GM21825 (cell line): ENCODE measurements at regions not wholly inside any gene's neighbourhood (a gene's known extent, or its start where the extent isn't known, plus 50 kb on each side); places are given as distances from the start of the nearest gene placed in this dataset.
A peak's percentile ranks its signal among the peaks of the same experiment; 100 is the strongest.

Experiments used
- ATAC-seq: cut with Tn5 transposase; IDR thresholded peaks from one replicate; pipeline ENCODE4 v1.9.1; 2021; ENCODE audit warnings: mild to moderate bottlenecking, moderate library complexity; ENCODE audit not compliant: unreplicated experiment

DNA sequence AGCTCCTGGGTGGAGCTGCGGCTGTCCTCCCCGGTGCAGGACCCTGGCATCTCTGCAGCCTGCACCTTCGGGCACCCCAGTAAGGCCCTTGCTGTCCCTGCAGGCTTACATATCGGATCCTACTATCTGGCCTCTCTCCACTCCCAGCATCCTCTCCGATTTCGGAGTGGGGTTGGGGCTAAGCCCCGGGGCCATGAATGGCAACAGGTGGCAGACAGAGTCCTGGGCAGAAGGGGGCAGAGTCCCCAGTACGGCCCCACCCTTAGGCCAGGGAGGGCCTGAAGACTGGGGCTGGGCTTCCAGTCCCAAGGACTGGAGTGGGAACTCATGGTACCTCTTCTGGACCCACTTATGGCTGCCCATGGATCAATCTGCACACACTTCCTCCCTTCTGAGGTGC lies 180.4 kb upstream of the MC4R start:
- ATAC-seq = no peak

DNA sequence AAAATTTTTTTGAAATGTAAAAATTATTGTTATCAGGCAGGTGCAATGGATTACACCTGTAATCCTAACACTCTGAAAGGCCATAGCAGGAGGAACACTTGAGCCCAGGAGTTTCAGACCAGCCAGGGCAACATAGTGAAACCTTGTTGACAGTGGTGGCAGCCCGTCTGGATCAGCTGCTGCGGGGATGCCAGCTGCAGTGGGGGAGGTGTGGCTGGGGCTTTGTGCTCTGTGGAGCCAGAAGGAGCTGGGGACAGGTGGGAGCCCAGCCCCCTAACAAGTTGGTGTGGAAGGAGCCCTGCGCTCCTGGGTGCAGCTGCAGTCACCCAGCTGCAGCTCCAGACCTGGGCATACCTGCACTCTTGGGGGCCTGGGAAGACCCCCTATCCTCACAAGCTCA lies 182.4 kb upstream of the MC4R start:
- no peak for ATAC-seq

DNA sequence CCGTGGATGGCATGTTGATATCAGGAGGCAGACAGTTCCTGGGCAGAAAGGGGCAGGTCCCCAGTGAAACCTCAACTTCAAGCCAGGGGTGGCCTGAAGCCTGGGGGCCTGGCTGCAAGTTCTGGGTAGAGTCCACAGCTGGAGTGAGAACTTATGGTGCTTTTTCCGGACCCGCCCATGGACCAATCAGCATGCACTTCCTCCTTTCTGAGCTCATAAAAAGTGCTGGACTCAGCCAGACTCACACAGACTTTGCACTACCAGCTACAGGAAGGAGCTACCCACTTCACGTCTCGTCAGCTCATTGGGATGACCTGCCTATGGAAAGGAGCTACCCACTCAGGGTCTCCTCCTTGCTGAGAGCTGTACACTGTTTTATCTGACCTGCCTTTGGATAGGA lies 183.1 kb upstream of the MC4R start:
- no peak for ATAC-seq

DNA sequence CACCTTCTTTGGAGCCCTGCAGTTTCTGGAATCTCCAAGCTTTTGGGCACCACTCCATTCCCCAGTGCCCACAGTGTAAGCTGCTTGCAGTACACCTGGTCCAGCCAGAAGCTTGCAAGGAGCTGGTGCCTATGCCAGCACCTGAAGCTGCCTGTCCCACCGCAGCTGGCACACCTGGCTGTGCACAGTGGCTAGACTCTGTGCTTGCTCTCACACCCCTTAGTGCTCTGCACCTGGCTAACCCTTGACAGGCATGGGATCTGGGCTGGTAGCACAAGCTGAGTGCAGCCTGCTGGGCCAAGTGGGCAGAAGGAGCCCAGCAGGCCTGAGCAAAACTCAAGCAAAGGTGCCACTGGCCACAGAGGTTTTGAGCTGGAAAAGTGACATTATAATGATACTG lies 183.8 kb upstream of the MC4R start:
- ATAC-seq = no peak

DNA sequence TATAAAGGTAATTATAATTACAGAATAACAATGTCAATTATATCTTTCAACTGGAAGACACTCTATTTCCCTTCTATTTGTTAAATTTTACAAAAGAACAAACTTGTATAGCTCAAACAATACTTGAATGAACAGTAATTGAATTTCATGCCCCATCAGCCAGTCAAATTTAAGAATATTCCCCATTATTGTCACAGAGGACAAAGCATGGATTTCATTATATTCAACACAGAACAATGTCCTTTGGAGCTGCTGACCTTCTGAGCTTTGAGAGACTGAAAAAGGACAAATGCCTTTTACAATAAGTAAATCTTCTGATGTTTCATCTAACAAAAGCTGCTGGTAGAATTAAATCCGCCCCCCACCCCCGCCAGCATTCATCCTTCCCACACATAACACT lies 187.5 kb upstream of the MC4R start:
- no peak for ATAC-seq

DNA sequence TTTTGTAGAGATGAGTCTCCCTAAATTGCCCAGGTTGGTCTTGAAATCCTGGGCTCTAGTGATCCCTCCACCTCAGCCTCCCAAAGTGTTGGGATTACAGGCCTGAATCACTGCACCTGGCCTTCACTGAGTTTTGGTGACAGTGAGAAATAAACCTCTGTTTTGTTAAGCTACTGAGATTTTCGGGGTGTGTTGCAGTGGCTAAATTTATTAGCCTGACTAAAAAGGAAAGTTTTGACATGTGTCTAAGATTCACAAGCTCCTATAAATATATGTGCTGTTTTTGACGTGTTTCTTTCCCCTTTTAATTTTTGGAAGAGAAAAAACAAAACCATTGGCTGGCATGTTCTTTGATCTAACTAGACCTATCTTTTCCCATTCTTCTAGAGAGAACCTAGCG lies 190.5 kb upstream of the MC4R start:
- no peak for ATAC-seq

DNA sequence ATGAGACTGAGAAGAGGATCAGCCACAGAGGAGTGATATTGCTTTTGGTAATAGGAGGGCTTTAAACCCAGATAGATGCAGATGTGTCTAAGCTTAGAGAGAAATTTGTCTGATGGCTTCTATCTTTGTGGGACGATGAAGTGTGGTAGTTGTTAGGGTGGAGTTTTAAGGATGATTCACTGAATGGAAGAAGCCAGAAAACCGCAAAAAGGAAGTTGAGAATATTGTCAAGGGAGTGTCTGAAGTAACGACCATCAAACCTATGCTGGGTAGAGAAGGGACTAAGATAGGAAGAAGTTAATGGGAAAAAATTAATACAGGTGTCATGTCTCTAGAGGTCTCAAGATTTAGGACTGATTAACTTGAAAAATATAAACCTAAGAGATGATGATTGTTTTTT lies 195.6 kb upstream of the MC4R start:
- ATAC-seq = no peak

DNA sequence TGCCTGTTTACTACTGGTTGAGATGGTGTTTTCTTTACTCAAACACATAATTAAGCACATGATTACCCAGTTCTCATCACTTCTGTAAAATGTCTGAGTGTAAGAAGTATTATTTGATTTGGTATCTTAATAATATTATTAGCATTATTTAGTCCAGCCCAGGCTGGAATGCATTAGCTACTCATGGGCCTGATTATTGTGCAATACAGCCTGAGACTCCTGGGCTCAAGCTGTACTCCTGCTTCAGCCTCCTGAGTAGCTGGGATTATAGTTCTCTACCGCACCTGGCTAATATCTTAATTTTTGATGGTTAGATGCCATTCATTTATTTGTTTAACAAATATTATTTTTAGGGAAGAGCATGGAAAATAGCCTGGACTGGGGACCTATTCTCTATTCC lies 197.6 kb upstream of the MC4R start:
- no peak for ATAC-seq

DNA sequence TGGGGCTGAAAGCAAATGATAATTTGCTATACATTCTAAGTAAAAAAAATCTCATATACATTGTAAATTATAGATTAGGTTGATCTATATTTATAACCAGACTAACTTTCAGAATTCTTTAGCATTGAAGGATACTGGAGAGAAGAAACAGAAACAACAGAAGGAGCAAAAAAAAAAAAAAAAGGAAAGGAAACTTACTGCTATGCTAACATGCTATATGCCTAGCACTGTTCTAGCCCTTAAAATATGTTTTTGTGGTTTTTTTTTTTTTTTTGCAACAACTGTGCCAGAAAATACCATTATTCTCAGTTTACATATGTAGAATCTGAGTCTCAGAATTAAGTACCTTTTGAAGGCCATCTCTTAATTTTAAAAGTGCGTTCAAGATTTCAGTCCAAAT lies 204.9 kb upstream of the MC4R start:
- no peak for ATAC-seq

DNA sequence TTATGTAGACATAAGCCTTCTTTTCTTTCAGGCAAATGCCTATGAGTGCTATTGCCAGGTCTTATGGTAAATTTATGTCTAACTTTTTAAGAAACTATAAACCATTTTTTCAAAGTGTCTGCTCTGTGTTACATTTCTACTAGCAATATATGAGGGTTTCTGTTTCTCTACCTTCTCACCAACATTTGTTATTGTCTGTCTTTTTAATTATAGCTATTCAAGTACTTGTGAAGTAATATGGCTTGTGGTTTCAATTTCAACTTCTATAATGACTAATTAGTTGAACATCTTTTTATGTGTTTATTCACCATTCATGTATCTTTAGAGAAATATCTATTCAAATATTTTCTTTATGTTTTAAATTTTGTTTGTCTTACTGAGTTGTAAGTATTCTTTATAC lies 213.1 kb upstream of the MC4R start:
- ATAC-seq = no peak

DNA sequence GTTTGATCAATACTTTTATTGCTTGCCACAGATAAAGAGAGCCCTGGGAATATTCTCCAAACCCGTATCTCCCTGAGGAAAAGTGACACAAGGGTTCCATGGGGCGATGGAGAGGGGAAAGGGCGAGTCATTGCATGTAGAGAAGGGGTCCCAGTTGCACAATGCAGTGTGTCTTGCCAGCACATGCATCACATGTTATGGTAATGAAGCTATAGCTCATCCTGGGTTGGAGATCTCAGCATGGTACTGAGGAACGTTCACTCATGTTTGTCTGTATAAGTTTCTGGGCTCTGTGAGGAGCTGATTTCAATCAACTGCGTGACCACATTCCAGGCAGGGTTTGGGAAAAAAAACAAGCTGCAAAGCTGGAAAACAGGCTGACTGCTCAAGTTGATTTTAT lies 220.7 kb upstream of the MC4R start:
- ATAC-seq = no peak

DNA sequence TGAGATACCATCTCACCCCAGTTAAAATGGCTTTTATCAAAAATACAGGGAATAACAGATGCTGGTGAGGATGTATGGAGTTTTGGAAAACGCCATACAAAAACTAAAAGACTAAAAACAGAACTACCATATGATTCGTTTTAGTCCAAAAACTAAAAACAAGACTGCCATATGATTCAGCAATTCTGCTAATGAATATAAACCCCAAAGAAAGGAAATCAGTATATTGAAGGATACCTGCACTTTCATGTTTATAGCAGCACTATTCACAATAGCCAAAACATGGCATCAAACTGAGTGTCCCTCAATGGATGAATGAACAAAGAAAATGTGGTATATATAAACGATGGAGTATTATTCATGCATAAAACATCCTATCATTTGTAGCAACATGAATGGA lies 224.4 kb upstream of the MC4R start:
- ATAC-seq = no peak

DNA sequence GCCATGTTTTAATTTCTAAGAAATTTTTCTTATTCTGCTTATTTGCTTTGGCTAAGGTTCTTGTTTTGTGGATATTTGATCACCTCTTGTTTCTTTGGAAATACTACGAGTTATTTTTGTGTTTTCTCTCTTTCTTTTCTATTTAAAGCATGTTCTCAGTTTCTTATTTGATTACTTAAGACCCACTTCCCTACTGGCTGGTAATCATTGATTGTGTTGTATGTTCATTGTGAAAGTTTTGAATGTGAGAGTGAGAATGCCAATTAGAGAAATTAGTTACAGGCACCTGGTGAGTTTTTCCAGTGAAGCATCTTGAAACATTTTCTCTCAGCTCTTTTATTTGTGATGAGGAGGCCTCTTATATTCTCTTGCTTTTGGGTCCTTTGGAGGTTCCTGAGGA lies 226.7 kb upstream of the MC4R start:
- ATAC-seq = peak; percentile 97

DNA sequence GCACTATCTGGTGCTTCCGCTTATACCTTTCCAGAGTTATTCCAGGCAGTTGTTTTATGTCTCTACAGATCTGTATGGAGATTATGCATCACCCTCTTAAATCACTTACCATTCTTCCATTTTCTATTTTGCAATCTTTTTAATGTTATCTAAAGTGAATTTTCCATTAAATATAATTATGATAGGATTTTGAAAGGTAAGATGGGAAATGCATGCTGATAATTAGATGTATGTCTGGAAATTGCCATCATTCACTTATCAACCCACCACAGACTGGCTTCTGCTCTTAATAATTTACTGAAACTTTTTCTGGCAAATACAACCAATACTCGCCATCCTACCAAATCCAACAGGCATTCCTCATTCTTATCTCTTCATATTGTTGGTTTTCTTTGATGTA lies 227.4 kb upstream of the MC4R start:
- no peak for ATAC-seq

DNA sequence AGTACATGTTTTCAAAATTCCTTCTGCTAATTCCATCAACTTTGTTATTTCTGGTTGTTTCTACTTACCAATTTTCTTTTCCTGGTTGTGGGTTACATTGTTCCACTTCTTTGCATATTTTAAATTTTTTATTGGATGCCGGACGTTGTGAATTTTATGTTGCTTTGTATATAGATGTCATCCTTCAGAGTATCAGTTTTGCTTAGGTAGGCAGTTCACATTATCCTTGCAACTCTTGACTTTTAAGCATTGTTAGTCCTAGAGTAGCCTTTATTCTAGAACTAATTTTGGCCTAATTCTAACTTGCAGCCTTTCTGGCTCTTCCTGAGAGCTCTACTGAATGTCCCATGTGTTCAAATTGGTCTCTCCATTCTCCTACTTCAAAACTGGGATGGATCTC lies 228.7 kb upstream of the MC4R start:
- ATAC-seq = no peak

DNA sequence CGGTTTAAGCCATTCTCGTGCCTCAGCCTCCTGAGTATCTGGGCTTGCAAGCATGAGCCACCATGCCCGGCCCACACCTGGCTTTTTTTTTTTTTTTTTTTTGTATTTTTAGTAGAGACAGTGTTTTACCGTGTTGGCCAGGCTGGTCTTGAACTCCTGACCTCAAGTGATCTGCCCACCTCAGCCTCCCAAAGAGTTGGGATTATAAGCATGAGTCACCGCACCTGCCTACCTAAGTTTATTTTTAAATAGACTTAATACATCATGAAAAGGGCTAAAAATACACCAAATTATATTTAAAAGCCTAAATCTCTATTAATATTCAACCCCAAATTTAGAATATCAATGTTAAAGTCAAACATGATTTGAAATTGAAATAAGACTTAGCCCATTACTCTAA lies 250.8 kb upstream of the MC4R start:
- no peak for ATAC-seq

DNA sequence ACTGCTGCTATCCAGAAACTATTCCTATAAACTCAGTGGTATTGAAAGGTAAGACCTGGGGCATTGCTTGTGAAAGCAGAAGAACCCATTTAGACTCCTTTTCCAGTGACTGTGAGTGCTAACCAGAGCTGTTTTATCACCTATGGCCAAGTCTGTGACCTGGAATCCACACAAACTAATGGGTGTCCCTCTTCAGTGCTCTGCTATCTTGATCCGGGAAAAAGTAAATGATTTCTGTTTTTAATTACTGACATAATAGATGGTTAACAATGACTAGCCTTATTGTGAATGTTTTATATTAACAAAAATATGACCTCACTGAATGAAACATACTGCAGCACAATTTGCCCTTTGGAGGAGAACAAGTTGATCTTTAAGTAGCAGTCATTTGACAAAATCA lies 251.6 kb upstream of the MC4R start:
- ATAC-seq = no peak

DNA sequence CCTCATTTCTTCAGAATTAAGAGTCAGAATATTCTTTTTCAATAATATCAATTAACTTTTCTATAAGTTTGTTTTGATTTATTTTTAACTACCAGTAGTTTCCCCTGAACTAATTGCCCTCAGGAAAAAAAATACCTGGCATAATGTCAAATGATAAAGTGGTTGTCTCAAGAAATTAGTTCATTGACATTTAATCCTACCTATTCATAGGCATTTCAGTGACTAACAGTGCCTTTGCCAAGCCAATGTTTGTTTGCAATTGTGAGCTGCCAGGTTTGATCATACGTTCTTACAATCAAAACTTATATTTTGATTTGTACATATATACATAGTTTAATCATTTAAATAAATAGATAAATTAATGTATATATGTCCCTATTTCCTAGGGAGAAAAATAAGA lies 267.3 kb upstream of the MC4R start:
- no peak for ATAC-seq

DNA sequence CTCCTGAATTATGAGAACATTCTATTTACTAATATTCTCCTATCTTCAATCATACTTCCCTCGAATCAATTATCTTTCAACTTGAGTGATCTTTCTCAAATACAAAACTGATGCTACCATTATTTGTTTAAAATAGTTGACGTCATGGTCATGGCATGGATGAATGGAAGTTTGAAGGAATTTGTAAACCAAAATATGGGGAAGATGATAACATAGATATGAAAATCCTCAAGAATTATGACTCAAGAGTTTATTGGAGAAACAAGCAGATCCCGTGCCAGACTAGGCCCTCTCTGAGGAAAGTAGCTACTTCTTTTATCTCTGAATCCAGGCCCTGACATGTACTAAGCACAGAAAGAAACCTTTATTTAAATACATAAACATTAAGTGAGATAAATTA lies 270.4 kb upstream of the MC4R start:
- no peak for ATAC-seq

DNA sequence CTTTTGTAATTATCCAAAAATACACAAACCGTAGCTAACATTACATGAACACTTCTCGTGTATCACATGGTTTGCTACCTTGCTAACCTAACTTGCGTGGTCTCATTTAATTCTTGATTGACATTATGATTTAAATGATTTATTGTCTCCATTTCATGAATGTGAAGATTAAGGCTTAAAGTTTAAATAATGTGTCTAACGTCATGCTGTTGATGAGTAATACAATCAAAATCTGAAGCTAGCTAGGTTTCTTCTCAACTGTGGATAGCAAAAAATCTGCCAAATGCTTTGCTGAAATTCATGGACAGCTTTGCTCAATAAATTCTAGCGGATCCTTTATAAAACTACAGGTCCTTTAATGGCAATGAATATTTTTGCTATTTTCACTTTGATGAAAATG lies 274.1 kb upstream of the MC4R start:
- ATAC-seq = no peak

DNA sequence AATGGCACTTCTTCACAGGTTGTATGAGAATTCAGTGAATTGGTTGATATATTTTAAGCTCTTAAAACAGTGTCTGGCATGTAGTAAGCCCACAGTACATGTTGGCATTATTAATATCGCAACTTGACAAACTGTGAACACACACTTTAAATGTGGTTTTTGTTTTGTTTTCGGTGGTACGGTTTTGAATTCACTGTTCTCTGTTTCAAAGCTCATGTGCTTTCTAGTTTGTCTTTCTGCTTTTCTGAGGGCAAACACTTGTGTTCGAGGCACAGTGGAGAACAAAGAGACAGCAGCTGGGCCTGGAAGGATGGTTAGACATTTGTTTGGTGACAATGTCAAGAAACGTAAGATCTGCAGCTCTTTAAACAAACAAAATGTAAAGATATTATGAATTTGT lies 276.5 kb upstream of the MC4R start:
- ATAC-seq = peak; percentile 72

DNA sequence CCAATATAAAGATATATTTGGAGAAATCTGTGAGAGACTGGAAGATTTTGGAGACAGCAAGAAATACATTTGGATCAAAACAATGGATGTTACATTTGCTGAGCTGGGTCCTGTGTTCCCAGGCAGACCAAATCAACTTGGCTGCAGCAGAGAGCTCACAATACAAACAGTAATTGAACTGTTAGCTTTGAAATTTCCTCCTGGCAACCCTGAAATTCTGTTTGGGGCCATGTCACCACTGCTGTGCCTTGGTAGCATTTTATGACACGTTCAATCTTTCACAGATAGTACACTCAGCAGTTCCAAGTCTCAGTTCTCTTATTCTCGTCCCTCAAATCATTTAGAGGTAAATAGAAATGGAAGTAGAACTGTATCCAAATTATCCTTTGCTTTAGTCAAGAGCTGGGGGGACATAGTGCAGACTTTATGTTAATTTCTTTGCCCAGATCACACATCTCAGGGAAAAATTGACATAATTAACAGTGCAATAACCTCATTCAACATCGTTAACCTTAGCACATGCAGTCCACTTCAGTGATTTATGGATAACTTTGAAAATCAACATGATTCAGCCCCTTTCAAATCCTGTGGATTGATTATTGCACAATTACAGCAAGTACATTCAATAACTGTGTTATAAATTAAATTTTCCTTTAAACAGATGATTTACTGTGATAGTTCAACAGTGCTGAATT lies 277.4 kb upstream of the MC4R start:
- no peak for ATAC-seq

DNA sequence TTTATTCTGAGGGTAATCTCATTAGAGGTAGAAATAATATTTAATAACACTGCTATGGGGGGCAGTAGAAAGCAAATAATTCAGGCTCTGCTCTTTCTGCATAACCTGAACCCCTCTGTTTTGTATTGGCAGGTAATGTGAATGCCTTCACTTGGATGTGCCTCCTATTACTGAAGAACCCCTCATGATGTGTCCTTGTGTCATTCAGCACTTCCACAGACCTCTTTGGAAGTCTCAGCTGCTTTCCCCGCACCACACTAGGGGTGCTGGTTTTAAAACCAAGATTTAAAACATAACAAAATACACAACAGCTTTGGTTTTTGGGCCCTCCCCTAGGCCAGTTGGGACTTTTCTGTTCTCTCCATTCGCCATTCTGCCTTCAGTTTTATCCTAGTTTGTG lies 281.7 kb upstream of the MC4R start:
- no peak for ATAC-seq

DNA sequence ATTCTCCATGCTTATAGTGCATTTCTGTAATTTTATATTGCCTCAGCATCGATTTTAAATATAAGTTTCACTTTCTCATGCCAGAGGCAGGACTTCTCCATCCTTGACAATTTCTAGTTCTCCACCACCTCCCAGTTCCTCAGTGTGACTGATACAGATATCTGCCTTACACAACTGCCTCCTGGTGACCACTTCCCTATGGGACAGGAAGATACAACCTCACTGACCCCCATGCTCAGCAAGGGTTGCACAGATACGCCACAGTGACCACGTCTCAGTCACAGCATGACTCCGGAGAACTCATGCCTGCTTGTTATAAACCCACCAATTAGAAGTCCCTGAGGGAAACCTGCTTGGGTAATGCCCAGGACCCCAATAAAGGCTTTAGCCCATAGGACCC lies 284.0 kb upstream of the MC4R start:
- ATAC-seq = no peak
